Lung (tissue), 11 donors: ENCODE measurements at regions not wholly inside any gene's neighbourhood (a gene's known extent, or its start where the extent isn't known, plus 50 kb on each side); places are given as distances from the start of the nearest gene placed in this dataset.
"Not testable (repeated sequence)": the region's sequence is repeated elsewhere in the genome, so short reads cannot be mapped to it uniquely, and the experiment has no call there.

Experiments
- ATAC-seq: fragments of 200-7000 bp; cut with Tn5 transposase; one replicate; pipeline ENCODE4 v1.9.1; 2020; ENCODE audit warnings: moderate number of reproducible peaks; ENCODE audit not compliant: insufficient read depth, low FRiP score
- DNase-seq, 3 donors: peaks; one replicate each; pipeline ENCODE4 v3.0.0-alpha.2; 2013 to 2017
- H3K27ac ChIP-seq, 2 donors: one replicate each; pipeline ENCODE4 v1.5.1; 2013; ENCODE audit warnings: mild to moderate bottlenecking in 2 of 2, moderate library complexity in 2 of 2, control low read depth in 1 of 2, inconsistent platforms in 1 of 2, low read depth in 1 of 2, low read length in 1 of 2
- H3K27me3 ChIP-seq, 3 donors: one replicate each; pipeline ENCODE4 v1.5.1; 2013; ENCODE audit warnings: low read length in 2 of 3; ENCODE audit not compliant: control insufficient read depth in 3 of 3, insufficient read depth in 3 of 3
- H3K36me3 ChIP-seq, 4 donors: one replicate each; pipeline ENCODE4 v1.5.1; 2013; ENCODE audit warnings: low read length in 4 of 4, mild to moderate bottlenecking in 1 of 4, moderate library complexity in 1 of 4; ENCODE audit not compliant: control insufficient read depth in 4 of 4, insufficient read depth in 4 of 4
- H3K4me1 ChIP-seq, 5 donors: one replicate each; pipeline ENCODE4 v1.5.1; 2013; ENCODE audit warnings: low read length in 5 of 5, mild to moderate bottlenecking in 2 of 5, moderate library complexity in 1 of 5; ENCODE audit not compliant: control insufficient read depth in 5 of 5, insufficient read depth in 5 of 5
- H3K4me3 ChIP-seq: one replicate; pipeline ENCODE4 v1.5.1; 2013; ENCODE audit warnings: mild to moderate bottlenecking, control low read depth, moderate library complexity
- H3K9ac ChIP-seq, 2 donors: one replicate each; pipeline ENCODE4 v1.5.1; 2013; ENCODE audit warnings: low read length in 2 of 2, control low read depth in 1 of 2; ENCODE audit not compliant: insufficient read depth in 1 of 2
- H3K9me3 ChIP-seq, 4 donors: one replicate each; pipeline ENCODE4 v1.5.1; 2013; ENCODE audit warnings: low read length in 3 of 4, mild to moderate bottlenecking in 1 of 4, moderate library complexity in 1 of 4; ENCODE audit not compliant: control insufficient read depth in 4 of 4, insufficient read depth in 3 of 4
- CTCF ChIP-seq: IDR thresholded peaks from 2 replicates; pipeline ENCODE4 v1.5.1; 2012; ENCODE audit warnings: mild to moderate bottlenecking; ENCODE audit errors: control extremely low read depth, extremely low read depth
- WGBS, 2 donors: extraction: QIAGEN DNeasy Blood & Tissue Kit; methylation state at CpG; one replicate each; pipeline ENCODE4 v1.1.7; 2013; 5-methylcytosine and 5-hydroxymethylcytosine counted together
- donor health status: control.
- donor health status: control.
- donor health status: Bipolar disorder and iron deficiency.
- donor health status: healthy.
- donor health status: DM: yes; HTN: yes; CAD: no.

- Histone ChIP-seq H3K36me3 (no peaks in the 10 kb centered on the region), H3K27me3 (peaks cover 0 to 16% (median 7%) of the 10 kb centered on the region in 3 donors), H3K4me1 (no peaks in the 10 kb centered on the region), H3K9me3 (peaks cover 0 to 8% (median 0%) of the 10 kb centered on the region in 4 donors), H3K27ac (no peak overlapping the region), H3K9ac (no peak overlapping the region), H3K4me3 (no peak overlapping the region)
- no peak for TF ChIP-seq CTCF
- DNase-seq (no peak), ATAC-seq (no peak)
- WGBS, 2 donors, result 93% methylated on average over 2 of the region's 2 CpGs
Observed at GRCh38 chr16:55062442-55062841, 131.8 kb downstream of the IRX5 start.

GRCh38 chr16:55072976-55073375 is 142.3 kb downstream of the IRX5 start:
- 89 to 93% methylated on average over 1 of the region's 1 CpG for WGBS, 2 donors
- no peak for ATAC-seq

GRCh38 chr16:55073830-55074229 is 143.2 kb downstream of the IRX5 start:
- DNase-seq (no peak), ATAC-seq (no peak)
- no peak overlapping the region for H3K9ac ChIP-seq
- TF ChIP-seq CTCF, result no peak
- H3K4me3 ChIP-seq, result no peak overlapping the region
- WGBS, 2 donors, result 90 to 94% methylated on average over 4 of the region's 4 CpGs
- peaks cover 0 to 7% (median 0%) of the 10 kb centered on the region in 4 donors for H3K9me3 ChIP-seq
- peaks cover 0 to 5% (median 0%) of the 10 kb centered on the region in 3 donors for H3K27me3 ChIP-seq
- no peak overlapping the region for H3K27ac ChIP-seq
- no peaks in the 10 kb centered on the region for H3K4me1 ChIP-seq
- no peaks in the 10 kb centered on the region for H3K36me3 ChIP-seq

More at GRCh38 chr16:55072976-55073375, 142.3 kb downstream of the IRX5 start:
- Histone ChIP-seq H3K4me1 (no peaks in the 10 kb centered on the region), H3K27ac (no peak overlapping the region), H3K36me3 (no peaks in the 10 kb centered on the region), H3K27me3 (peaks cover 0 to 5% (median 0%) of the 10 kb centered on the region in 3 donors), H3K9me3 (peaks cover 0 to 7% (median 0%) of the 10 kb centered on the region in 4 donors), H3K9ac (no peak overlapping the region), H3K4me3 (no peak overlapping the region)
- DNase-seq, result no peak
- TF ChIP-seq CTCF, result no peak

GRCh38 chr16:55075208-55075607 is 144.5 kb downstream of the IRX5 start:
- not testable (repeated sequence) for DNase-seq, H3K9me3 ChIP-seq, H3K27me3 ChIP-seq, H3K4me1 ChIP-seq, H3K9ac ChIP-seq, H3K4me3 ChIP-seq, H3K27ac ChIP-seq, ATAC-seq, H3K36me3 ChIP-seq
- 88 to 91% methylated on average over 7 of the region's 7 CpGs for WGBS, 2 donors
